ENCODE measurements at regions not wholly inside any gene's neighbourhood (a gene's known extent, or its start where the extent isn't known, plus 50 kb on each side); places are given as distances from the start of the nearest gene placed in this dataset.

- ChIA-PET POLR2A (no interaction called here), CTCF (no interaction called here)
These were observed 62.5 kb upstream of the CAPZB start for GRCh38 chr1:19547814-19548213.

DNA sequence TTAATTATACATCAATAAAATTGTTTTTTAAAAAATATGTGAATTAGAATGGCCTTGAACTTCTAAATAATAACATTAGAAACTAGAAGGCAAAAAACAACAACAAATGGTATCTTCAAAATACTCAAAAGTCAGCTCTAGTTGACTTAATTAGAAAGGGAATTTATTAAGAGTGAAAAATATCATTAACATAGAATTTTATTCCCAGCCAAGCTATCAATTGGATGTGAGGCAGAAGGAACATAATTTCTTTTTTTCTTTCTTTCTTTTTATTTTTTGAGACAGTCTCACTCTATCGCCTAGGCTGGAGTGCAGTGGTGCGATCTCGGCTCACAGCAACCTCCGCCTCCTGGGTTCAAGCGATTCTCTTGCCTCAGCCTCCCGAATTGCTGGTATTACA, 51.2 kb upstream of the CAPZB start:
- TF ChIP-seq SUZ12 (IDR thresholded peaks at IDR 0.05): no peak
- no peak for TF ChIP-seq BHLHE40 (IDR thresholded peaks at IDR 0.05; ENCODE audit: borderline replicate concordance)
- no peak for TF ChIP-seq NFRKB (IDR thresholded peaks at IDR 0.05)
- no peak for TF ChIP-seq L3MBTL2 (conservative IDR thresholded peaks at IDR 0.05)
- no peak for TF ChIP-seq ELF4 (IDR thresholded peaks at IDR 0.05)
- TF ChIP-seq ARNT (IDR thresholded peaks at IDR 0.05): no peak
- TF ChIP-seq FOXM1 (IDR thresholded peaks at IDR 0.05; ENCODE audit: borderline replicate concordance): no peak
- no peak for TF ChIP-seq LEF1 (IDR thresholded peaks at IDR 0.05; ENCODE audit: borderline replicate concordance)
- no peak for TF ChIP-seq FOXA1 (IDR thresholded peaks at IDR 0.05)
- TF ChIP-seq ZNF384 (IDR thresholded peaks at IDR 0.05): no peak
- no peak for TF ChIP-seq HDGF (IDR thresholded peaks at IDR 0.05; ENCODE audit: borderline replicate concordance)
- no peak for TF ChIP-seq TARDBP (IDR thresholded peaks at IDR 0.05)
- no peak for TF ChIP-seq PKNOX1 (IDR thresholded peaks at IDR 0.05)
- TF ChIP-seq SP1 (IDR thresholded peaks at IDR 0.05): no peak
- no peak for TF ChIP-seq CTBP1 (IDR thresholded peaks at IDR 0.05; ENCODE audit: borderline replicate concordance)
- TF ChIP-seq FOXK2 (IDR thresholded peaks at IDR 0.05): no peak
- ChIA-PET CTCF (no interaction called here), POLR2A (no interaction called here)
- DNase-seq (ENCODE audit: extremely low spot score): no peak

More at GRCh38 chr1:19547814-19548213, 62.5 kb upstream of the CAPZB start:
- no peak for TF ChIP-seq FOXK2 (IDR thresholded peaks at IDR 0.05)
- no peak for TF ChIP-seq PKNOX1 (IDR thresholded peaks at IDR 0.05)
- no peak for TF ChIP-seq L3MBTL2 (conservative IDR thresholded peaks at IDR 0.05)
- no peak for TF ChIP-seq NFRKB (IDR thresholded peaks at IDR 0.05)
- TF ChIP-seq SUZ12 (IDR thresholded peaks at IDR 0.05): no peak
- TF ChIP-seq HDGF (IDR thresholded peaks at IDR 0.05; ENCODE audit: borderline replicate concordance): no peak
- no peak for TF ChIP-seq LEF1 (IDR thresholded peaks at IDR 0.05; ENCODE audit: borderline replicate concordance)
- no peak for TF ChIP-seq ELF4 (IDR thresholded peaks at IDR 0.05)
- TF ChIP-seq TARDBP (IDR thresholded peaks at IDR 0.05): no peak
- no peak for TF ChIP-seq BHLHE40 (IDR thresholded peaks at IDR 0.05; ENCODE audit: borderline replicate concordance)
- TF ChIP-seq FOXM1 (IDR thresholded peaks at IDR 0.05; ENCODE audit: borderline replicate concordance): no peak
- TF ChIP-seq SP1 (IDR thresholded peaks at IDR 0.05): no peak
- DNase-seq (ENCODE audit: extremely low spot score): no peak

- DNase-seq (ENCODE audit: extremely low spot score): no peak
- CTCF ChIA-PET: no interaction called here
- TF ChIP-seq FOXK2 (IDR thresholded peaks at IDR 0.05): no peak
- TF ChIP-seq TARDBP (IDR thresholded peaks at IDR 0.05): no peak
- no peak for TF ChIP-seq LEF1 (IDR thresholded peaks at IDR 0.05; ENCODE audit: borderline replicate concordance)
- POLR2A ChIA-PET: no interaction called here
These were observed 49.9 kb upstream of the CAPZB start for GRCh38 chr1:19535214-19535613.
